ENCODE measurements at regions not wholly inside any gene's neighbourhood (a gene's known extent, or its start where the extent isn't known, plus 50 kb on each side); places are given as distances from the start of the nearest gene placed in this dataset.

GRCh38 chr1:229183588-229183987 is 87.3 kb upstream of the RAB4A start:
- no peak for DNase-seq (ENCODE audit: extremely low read depth, low read depth)
- TF ChIP-seq, protein P1, sequence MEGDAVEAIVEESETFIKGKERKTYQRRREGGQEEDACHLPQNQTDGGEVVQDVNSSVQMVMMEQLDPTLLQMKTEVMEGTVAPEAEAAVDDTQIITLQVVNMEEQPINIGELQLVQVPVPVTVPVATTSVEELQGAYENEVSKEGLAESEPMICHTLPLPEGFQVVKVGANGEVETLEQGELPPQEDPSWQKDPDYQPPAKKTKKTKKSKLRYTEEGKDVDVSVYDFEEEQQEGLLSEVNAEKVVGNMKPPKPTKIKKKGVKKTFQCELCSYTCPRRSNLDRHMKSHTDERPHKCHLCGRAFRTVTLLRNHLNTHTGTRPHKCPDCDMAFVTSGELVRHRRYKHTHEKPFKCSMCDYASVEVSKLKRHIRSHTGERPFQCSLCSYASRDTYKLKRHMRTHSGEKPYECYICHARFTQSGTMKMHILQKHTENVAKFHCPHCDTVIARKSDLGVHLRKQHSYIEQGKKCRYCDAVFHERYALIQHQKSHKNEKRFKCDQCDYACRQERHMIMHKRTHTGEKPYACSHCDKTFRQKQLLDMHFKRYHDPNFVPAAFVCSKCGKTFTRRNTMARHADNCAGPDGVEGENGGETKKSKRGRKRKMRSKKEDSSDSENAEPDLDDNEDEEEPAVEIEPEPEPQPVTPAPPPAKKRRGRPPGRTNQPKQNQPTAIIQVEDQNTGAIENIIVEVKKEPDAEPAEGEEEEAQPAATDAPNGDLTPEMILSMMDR (IDR thresholded peaks at IDR 0.05; ENCODE audit: low read depth, low read length, missing control alignments) = no peak
- H3K4me3 ChIP-seq (replicated peaks; ENCODE audit: low read depth, low read length) = no peak overlapping the region

DNA sequence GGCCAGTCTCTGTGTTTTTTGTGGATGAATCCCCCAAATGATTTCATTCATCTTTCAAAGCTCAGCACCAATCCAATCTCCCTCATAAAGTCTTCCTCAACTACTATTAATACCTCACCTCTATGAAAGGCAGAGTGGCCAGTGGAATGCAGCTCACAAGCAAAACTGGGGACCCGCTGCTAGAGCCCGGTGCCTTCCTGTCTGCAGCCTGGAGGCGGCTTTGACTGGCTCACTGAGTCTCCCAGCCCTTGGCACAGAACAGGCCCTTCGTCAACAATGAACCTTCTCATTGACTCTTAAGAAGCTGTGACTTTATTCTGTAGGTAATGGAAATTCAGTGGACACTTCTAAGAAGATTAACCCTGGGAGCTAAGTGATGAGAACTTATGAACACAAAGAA is 86.8 kb upstream of the RAB4A start:
- no peak for DNase-seq (ENCODE audit: extremely low read depth, low read depth)
- H3K4me3 ChIP-seq (replicated peaks; ENCODE audit: low read depth, low read length) = no peak overlapping the region

GRCh38 chr1:229185963-229186362 is 84.9 kb upstream of the RAB4A start:
- H3K4me3 ChIP-seq (replicated peaks; ENCODE audit: low read depth, low read length) = no peak overlapping the region
- TF ChIP-seq, protein P1 (IDR thresholded peaks at IDR 0.05; ENCODE audit: low read depth, low read length, missing control alignments) = no peak
- no peak for DNase-seq (ENCODE audit: extremely low read depth, low read depth)

More for the DNA sequence above, 86.8 kb upstream of the RAB4A start:
- TF ChIP-seq, protein P1 (IDR thresholded peaks at IDR 0.05; ENCODE audit: low read depth, low read length, missing control alignments) = no peak

GRCh38 chr1:229186373-229187056 is 84.4 kb upstream of the RAB4A start:
- DNase-seq (ENCODE audit: extremely low read depth, low read depth) = no peak
- TF ChIP-seq, protein P1 (IDR thresholded peaks at IDR 0.05; ENCODE audit: low read depth, low read length, missing control alignments) = no peak
- H3K4me3 ChIP-seq (replicated peaks; ENCODE audit: low read depth, low read length) = no peak overlapping the region

- TF ChIP-seq, protein P1 (IDR thresholded peaks at IDR 0.05; ENCODE audit: low read depth, low read length, missing control alignments) = no peak
- no peak overlapping the region for H3K4me3 ChIP-seq (replicated peaks; ENCODE audit: low read depth, low read length)
- no peak for DNase-seq (ENCODE audit: extremely low read depth, low read depth)
Measured at GRCh38 chr1:229190057-229190575, 80.8 kb upstream of the RAB4A start.

DNA sequence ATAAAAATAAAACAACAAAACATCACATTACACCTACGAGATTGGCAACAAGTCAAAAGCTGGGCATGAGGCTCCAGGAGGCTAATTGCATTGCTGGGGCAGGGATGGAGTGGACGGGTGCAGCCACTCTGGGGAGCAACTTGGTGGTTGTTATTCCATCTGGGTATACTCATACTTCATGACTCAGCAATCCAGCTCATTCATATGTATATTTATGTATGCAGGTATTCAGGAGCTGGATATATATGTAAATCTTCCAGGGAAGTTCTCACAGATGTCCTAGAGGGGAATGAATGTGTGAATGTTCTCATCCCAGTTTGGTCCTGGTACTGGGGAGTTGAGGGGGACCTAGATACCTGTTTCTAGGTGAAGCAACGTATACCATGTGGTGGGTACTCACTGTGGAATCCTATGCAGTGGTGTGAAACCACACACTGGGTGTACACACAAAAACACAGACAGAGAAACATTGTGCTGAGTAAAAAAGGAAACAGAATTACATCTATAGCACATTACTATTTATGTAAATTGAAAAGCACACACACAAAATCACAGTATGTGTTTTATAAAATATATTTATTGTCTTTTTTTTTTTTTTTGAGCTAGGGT is 79.7 kb upstream of the RAB4A start:
- no peak overlapping the region for H3K4me3 ChIP-seq (replicated peaks; ENCODE audit: low read depth, low read length)
- no peak for DNase-seq (ENCODE audit: extremely low read depth, low read depth)
- TF ChIP-seq, protein P1 (IDR thresholded peaks at IDR 0.05; ENCODE audit: low read depth, low read length, missing control alignments) = no peak

Measured in HFF-Myc (cell line).